K562 (cell line): ENCODE measurements at regions not wholly inside any gene's neighbourhood (a gene's known extent, or its start where the extent isn't known, plus 50 kb on each side); places are given as distances from the start of the nearest gene placed in this dataset.

Experiments used
- ATF1 ChIP-seq, 2 experiments: fragments of 450-650 bp in 1 of 2; IDR thresholded peaks; 2 replicates each; pipeline ENCODE4 v1.6.1; 2016; ENCODE audit warnings: missing compliant biosample characterization in 1 of 2, missing genetic modification characterization in 1 of 2
- CBFB ChIP-seq: sonication (generic); formaldehyde crosslinking; IDR thresholded peaks from 2 replicates; pipeline ENCODE4 v1.4.0; 2020; ENCODE audit warnings: mild to moderate bottlenecking, missing genetic modification reagents
- CTCF ChIP-seq, 3 experiments: IDR thresholded peaks in 2 of 3; conservative IDR thresholded peaks in 1 of 3; 2 replicates each; pipeline ENCODE4 v1.5.1; 2011 to 2012; ENCODE audit warnings: low read length in 3 of 3, mild to moderate bottlenecking in 3 of 3, control low read depth in 2 of 3, improper control_type of control experiment in 1 of 3, inconsistent platforms in 1 of 3, low read depth in 1 of 3, mixed read lengths in 1 of 3, moderate library complexity in 1 of 3; ENCODE audit not compliant: insufficient read depth in 2 of 3
- FOS ChIP-seq: IDR thresholded peaks from 3 replicates; pipeline ENCODE4 v1.6.1; 2011; ENCODE audit not compliant: insufficient read length; ENCODE audit errors: extremely low read depth
- FOXJ2 ChIP-seq: fragments of 200-800 bp; sonication (Bioruptor generic); IDR thresholded peaks from 2 replicates; pipeline ENCODE4 v1.6.1; 2016; ENCODE audit warnings: missing genetic modification characterization, missing compliant biosample characterization
- JUN ChIP-seq, 2 experiments: sonication (generic) in 1 of 2; formaldehyde crosslinking in 1 of 2; IDR thresholded peaks; 2 replicates each; pipeline versions ENCODE4 v1.6.1 to v1.8.0; 2012 to 2022; ENCODE audit warnings: borderline replicate concordance in 2 of 2, mild to moderate bottlenecking in 2 of 2, improper control_type of control experiment in 1 of 2, low read depth in 1 of 2, low read length in 1 of 2, missing genetic modification reagents in 1 of 2
- PHB2 ChIP-seq: fragments of 450-650 bp; IDR thresholded peaks from 2 replicates; pipeline ENCODE4 v1.6.1; 2017; ENCODE audit warnings: low read depth
- POU5F1 ChIP-seq: fragments of 150-350 bp; IDR thresholded peaks from 2 replicates; pipeline ENCODE4 v1.6.1; 2014; ENCODE audit warnings: borderline replicate concordance, low read length, low read depth, mild to moderate bottlenecking; ENCODE audit not compliant: partially characterized antibody
- YY1 ChIP-seq, 3 experiments: IDR thresholded peaks; 2 replicates each; pipeline ENCODE4 v1.6.1; 2011; ENCODE audit warnings: low read length in 2 of 3, mild to moderate bottlenecking in 2 of 3, moderate library complexity in 2 of 3, borderline replicate concordance in 1 of 3, control low read depth in 1 of 3, low read depth in 1 of 3; ENCODE audit not compliant: insufficient read depth in 3 of 3, insufficient replicate concordance in 2 of 3, control insufficient read depth in 1 of 3, insufficient read length in 1 of 3; ENCODE audit errors: extremely low read depth in 1 of 3
- ZBTB43 ChIP-seq: sonication (generic); formaldehyde crosslinking; IDR thresholded peaks from 2 replicates; pipeline ENCODE4 v1.8.0; 2023; ENCODE audit warnings: mild to moderate bottlenecking, missing genetic modification reagents
- ZNF740 ChIP-seq, 3 experiments: fragments of 200-800 bp in 1 of 3; sonication (Bioruptor generic) in 1 of 3; sonication (generic) in 1 of 3; formaldehyde crosslinking in 1 of 3; IDR thresholded peaks; 2 replicates each; pipeline versions ENCODE4 v1.6.1 to v1.8.0; 2016 to 2022; ENCODE audit warnings: mild to moderate bottlenecking in 2 of 3, missing compliant biosample characterization in 2 of 3, missing genetic modification characterization in 2 of 3, missing genetic modification reagents in 1 of 3

GRCh38 chr10:20998036-20998435 lies 100.9 kb upstream of the NEBL start:
- TF ChIP-seq JUN (IDR thresholded peaks at IDR 0.05; ENCODE audit: borderline replicate concordance, low read depth, low read length) (no peak), JUN (CRISPR knock-in tag; IDR thresholded peaks at IDR 0.05; ENCODE audit: borderline replicate concordance) (no peak), ZNF740 (CRISPR knock-in tag; IDR thresholded peaks at IDR 0.05) (no peak), ZNF740 (tag; IDR thresholded peaks at IDR 0.05) (no peak), POU5F1 (no peak), FOS (no peak), YY1 (IDR thresholded peaks at IDR 0.05; ENCODE audit: borderline replicate concordance in 1 of 3, control insufficient read depth in 1 of 3, extremely low read depth in 1 of 3, insufficient read depth in 3 of 3, insufficient read length in 1 of 3, insufficient replicate concordance in 2 of 3, low read depth in 1 of 3, low read length in 2 of 3) (no peak), CTCF (IDR thresholded peaks at IDR 0.05 in 2 of 3, conservative IDR thresholded peaks at IDR 0.05 in 1 of 3; ENCODE audit: insufficient read depth in 2 of 3, low read depth in 1 of 3, low read length in 3 of 3) (no peak), PHB2 (no peak), FOXJ2 (tag) (no peak), ZBTB43 (CRISPR knock-in tag) (no peak), ATF1 (CRISPR knock-in tag; IDR thresholded peaks at IDR 0.05) (no peak), ATF1 (tag; IDR thresholded peaks at IDR 0.05) (no peak), CBFB (CRISPR knock-in tag) (no peak)
